ENCODE measurements at regions not wholly inside any gene's neighbourhood (a gene's known extent, or its start where the extent isn't known, plus 50 kb on each side); places are given as distances from the start of the nearest gene placed in this dataset.

- TF ChIP-seq ZNF513 (CRISPR knock-in tag; conservative IDR thresholded peaks at IDR 0.05), result no peak
- no peak for TF ChIP-seq HBP1 (CRISPR knock-in tag; IDR thresholded peaks at IDR 0.05; ENCODE audit: low read depth)
- TF ChIP-seq STAG1 (CRISPR knock-in tag; IDR thresholded peaks at IDR 0.05), result no peak; the same call in 1 of the 2 replicates
- no peak for TF ChIP-seq PREB (CRISPR knock-in tag; IDR thresholded peaks at IDR 0.05)
- no peak for TF ChIP-seq GTF3A (CRISPR knock-in tag; conservative IDR thresholded peaks at IDR 0.05)
- 0 out of 2 replicates have a peak, but pooled peaks have one; percentile 9 for TF ChIP-seq NFE2L2 (IDR thresholded peaks at IDR 0.05; ENCODE audit: low read length)
- no peak for TF ChIP-seq GATAD1 (CRISPR knock-in tag; IDR thresholded peaks at IDR 0.05)
- TF ChIP-seq ZNF503 (CRISPR knock-in tag; IDR thresholded peaks at IDR 0.05), result 0 out of 2 replicates have a peak, but pooled peaks have one; percentile 33
- TF ChIP-seq HDAC1 (CRISPR knock-in tag; IDR thresholded peaks at IDR 0.05), result no peak; the same call in 1 of the 2 replicates
- TF ChIP-seq NCOA2 (CRISPR knock-in tag; IDR thresholded peaks at IDR 0.05), result peak; percentile 47; the same call in 1 of the 2 replicates
- no peak for TF ChIP-seq NPAS2 (CRISPR knock-in tag; IDR thresholded peaks at IDR 0.05; ENCODE audit: borderline replicate concordance)
- TF ChIP-seq ASH2L (IDR thresholded peaks at IDR 0.05; ENCODE audit: insufficient read length, low read depth, low read length), result peak; percentile 64
- 0 out of 2 replicates have a peak, but pooled peaks have one; percentile 8 for TF ChIP-seq DRAP1 (CRISPR knock-in tag; IDR thresholded peaks at IDR 0.05)
- TF ChIP-seq, protein P1, sequence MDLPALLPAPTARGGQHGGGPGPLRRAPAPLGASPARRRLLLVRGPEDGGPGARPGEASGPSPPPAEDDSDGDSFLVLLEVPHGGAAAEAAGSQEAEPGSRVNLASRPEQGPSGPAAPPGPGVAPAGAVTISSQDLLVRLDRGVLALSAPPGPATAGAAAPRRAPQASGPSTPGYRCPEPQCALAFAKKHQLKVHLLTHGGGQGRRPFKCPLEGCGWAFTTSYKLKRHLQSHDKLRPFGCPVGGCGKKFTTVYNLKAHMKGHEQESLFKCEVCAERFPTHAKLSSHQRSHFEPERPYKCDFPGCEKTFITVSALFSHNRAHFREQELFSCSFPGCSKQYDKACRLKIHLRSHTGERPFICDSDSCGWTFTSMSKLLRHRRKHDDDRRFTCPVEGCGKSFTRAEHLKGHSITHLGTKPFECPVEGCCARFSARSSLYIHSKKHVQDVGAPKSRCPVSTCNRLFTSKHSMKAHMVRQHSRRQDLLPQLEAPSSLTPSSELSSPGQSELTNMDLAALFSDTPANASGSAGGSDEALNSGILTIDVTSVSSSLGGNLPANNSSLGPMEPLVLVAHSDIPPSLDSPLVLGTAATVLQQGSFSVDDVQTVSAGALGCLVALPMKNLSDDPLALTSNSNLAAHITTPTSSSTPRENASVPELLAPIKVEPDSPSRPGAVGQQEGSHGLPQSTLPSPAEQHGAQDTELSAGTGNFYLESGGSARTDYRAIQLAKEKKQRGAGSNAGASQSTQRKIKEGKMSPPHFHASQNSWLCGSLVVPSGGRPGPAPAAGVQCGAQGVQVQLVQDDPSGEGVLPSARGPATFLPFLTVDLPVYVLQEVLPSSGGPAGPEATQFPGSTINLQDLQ (CRISPR knock-in tag; IDR thresholded peaks at IDR 0.05), result no peak
- TF ChIP-seq ZNF547 (CRISPR knock-in tag; IDR thresholded peaks at IDR 0.05), result no peak
- peak; percentile 32; the same call in 1 of the 2 replicates for TF ChIP-seq HDAC2 (CRISPR knock-in tag; IDR thresholded peaks at IDR 0.05)
- no peak for TF ChIP-seq PHF8 (CRISPR knock-in tag; IDR thresholded peaks at IDR 0.05)
- no peak for TF ChIP-seq YY1 (IDR thresholded peaks at IDR 0.05; ENCODE audit: insufficient read depth, insufficient replicate concordance, low read depth, low read length)
- TF ChIP-seq CCAR2 (optimal IDR thresholded peaks at IDR 0.05; ENCODE audit: low read depth, low read length), result no peak
- TF ChIP-seq POLR2AphosphoS2 (IDR thresholded peaks at IDR 0.05; ENCODE audit: low read depth, low read length), result no peak
- TF ChIP-seq JUND (CRISPR knock-in tag; IDR thresholded peaks at IDR 0.05), result no peak
Measured at GRCh38 chr6:47126647-47127391, 84.7 kb upstream of the ADGRF1 start (continued).
